ENCODE measurements at regions not wholly inside any gene's neighbourhood (a gene's known extent, or its start where the extent isn't known, plus 50 kb on each side); places are given as distances from the start of the nearest gene placed in this dataset.

GRCh38 chr14:28926122-28926521 lies 159.5 kb downstream of the FOXG1 start:
- POLR2A ChIA-PET = no interaction called here
- Mint-ChIP-seq H3K36me3 (ENCODE audit: low read depth) (no peaks in the 10 kb centered on the region), H3K9me3 (peaks cover 7% of the 10 kb centered on the region), H3K4me1 (ENCODE audit: low read depth) (no peaks in the 10 kb centered on the region), H3K4me3 (no peak overlapping the region), H3K27ac (no peak overlapping the region), H3K27me3 (no peaks in the 10 kb centered on the region)
- CTCF ChIA-PET = no interaction called here
- no peaks in the 10 kb centered on the region for H3K27me3 ChIP-seq (ENCODE audit: control insufficient read depth in 1 of 2, insufficient read depth in 2 of 2, low read length in 2 of 2)
- no peaks in the 10 kb centered on the region for H3K9me3 ChIP-seq (ENCODE audit: control insufficient read depth in 1 of 2, insufficient read depth in 1 of 2, low read length in 2 of 2)
- no peaks in the 10 kb centered on the region for H3K4me1 ChIP-seq (ENCODE audit: insufficient read depth, low read length)
- intact Hi-C loops (cut with DNase I, micrococcal nuclease) = no loop called here
- no peak for TF ChIP-seq CTCF (IDR thresholded peaks at IDR 0.05)
- H3K36me3 ChIP-seq (ENCODE audit: insufficient read depth, low read length) = no peaks in the 10 kb centered on the region
- H3K4me3 ChIP-seq (ENCODE audit: low read length) = no peak overlapping the region
- DNase-seq (no peak), ATAC-seq (ENCODE audit: poor library complexity) (no peak)
- no peak overlapping the region for H3K27ac ChIP-seq (ENCODE audit: low read depth in 1 of 2, low read length in 2 of 2)

DNA sequence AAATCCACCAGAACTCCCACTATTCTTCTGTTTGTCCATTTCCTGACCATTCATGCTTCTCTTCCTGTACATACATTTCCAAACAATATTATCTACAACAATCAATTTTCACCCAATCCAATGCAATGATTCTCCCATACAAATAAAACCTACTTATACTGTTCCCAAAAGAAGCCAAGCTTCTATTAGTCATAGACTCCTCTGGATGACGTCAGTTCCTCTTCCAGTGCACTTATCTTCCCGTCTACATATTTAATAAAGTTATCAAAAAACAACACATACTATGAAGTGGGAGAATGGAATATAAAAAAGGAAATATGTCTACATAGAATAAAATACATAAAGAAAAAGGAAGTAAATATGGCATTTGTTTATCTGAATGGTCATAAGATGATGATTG lies 165.4 kb downstream of the FOXG1 start:
- H3K9me3 Mint-ChIP-seq = peaks cover 24% of the 10 kb centered on the region
- TF ChIP-seq CTCF (IDR thresholded peaks at IDR 0.05) = no peak
- no peak overlapping the region for H3K4me3 Mint-ChIP-seq
- Histone ChIP-seq H3K9me3 (ENCODE audit: control insufficient read depth in 1 of 2, insufficient read depth in 1 of 2, low read length in 2 of 2) (peaks cover 0 to 11% of the 10 kb centered on the region in 2 experiments), H3K27ac (ENCODE audit: low read depth in 1 of 2, low read length in 2 of 2) (no peak overlapping the region), H3K36me3 (ENCODE audit: insufficient read depth, low read length) (no peaks in the 10 kb centered on the region), H3K4me3 (ENCODE audit: low read length) (no peak overlapping the region), H3K4me1 (ENCODE audit: insufficient read depth, low read length) (no peaks in the 10 kb centered on the region), H3K27me3 (ENCODE audit: control insufficient read depth in 1 of 2, insufficient read depth in 2 of 2, low read length in 2 of 2) (no peaks in the 10 kb centered on the region)
- POLR2A ChIA-PET = no interaction called here
- no peak for DNase-seq
- ATAC-seq (ENCODE audit: poor library complexity) = no peak
- CTCF ChIA-PET = no interaction called here
- H3K27ac Mint-ChIP-seq = no peak overlapping the region
- intact Hi-C loops (cut with DNase I, micrococcal nuclease) = no loop called here
- H3K4me1 Mint-ChIP-seq (ENCODE audit: low read depth) = no peaks in the 10 kb centered on the region
- H3K36me3 Mint-ChIP-seq (ENCODE audit: low read depth) = no peaks in the 10 kb centered on the region
- H3K27me3 Mint-ChIP-seq = no peaks in the 10 kb centered on the region

DNA sequence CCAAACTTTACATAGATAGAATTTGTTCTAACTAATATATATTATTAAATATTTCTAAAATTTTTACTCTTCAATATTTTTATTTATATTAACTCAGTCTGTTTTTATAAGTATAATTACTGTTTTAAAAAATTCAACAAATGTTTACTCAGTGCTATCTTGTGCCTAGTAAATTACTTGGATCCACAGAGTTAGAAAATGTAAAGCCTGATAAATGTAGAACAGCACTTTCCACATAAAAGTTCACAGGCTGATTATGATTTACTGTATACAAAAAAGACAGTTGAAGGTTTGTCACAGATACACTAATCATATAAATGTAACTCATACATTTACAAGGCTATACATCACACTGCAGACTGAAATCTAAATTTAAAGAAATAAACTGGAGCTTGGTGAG lies 170.0 kb downstream of the FOXG1 start:
- TF ChIP-seq CTCF (IDR thresholded peaks at IDR 0.05) = no peak

More for the DNA sequence above, 170.0 kb downstream of the FOXG1 start:
- DNase-seq (no peak), ATAC-seq (ENCODE audit: poor library complexity) (no peak)
- ChIA-PET POLR2A (no interaction called here), CTCF (no interaction called here)
- H3K27ac Mint-ChIP-seq = no peak overlapping the region
- Histone ChIP-seq H3K4me1 (ENCODE audit: insufficient read depth, low read length) (no peaks in the 10 kb centered on the region), H3K4me3 (ENCODE audit: low read length) (no peak overlapping the region), H3K27me3 (ENCODE audit: control insufficient read depth in 1 of 2, insufficient read depth in 2 of 2, low read length in 2 of 2) (no peaks in the 10 kb centered on the region), H3K36me3 (ENCODE audit: insufficient read depth, low read length) (no peaks in the 10 kb centered on the region), H3K27ac (ENCODE audit: low read depth in 1 of 2, low read length in 2 of 2) (no peak overlapping the region), H3K9me3 (ENCODE audit: control insufficient read depth in 1 of 2, insufficient read depth in 1 of 2, low read length in 2 of 2) (peaks cover 8 to 11% of the 10 kb centered on the region in 2 experiments)
- peaks cover 18% of the 10 kb centered on the region for H3K9me3 Mint-ChIP-seq
- intact Hi-C loops (cut with DNase I, micrococcal nuclease) = no loop called here
- H3K27me3 Mint-ChIP-seq = no peaks in the 10 kb centered on the region
- no peaks in the 10 kb centered on the region for H3K36me3 Mint-ChIP-seq (ENCODE audit: low read depth)
- H3K4me1 Mint-ChIP-seq (ENCODE audit: low read depth) = no peaks in the 10 kb centered on the region
- H3K4me3 Mint-ChIP-seq = no peak overlapping the region
